Limb (tissue), 2 donors: ENCODE measurements at regions not wholly inside any gene's neighbourhood (a gene's known extent, or its start where the extent isn't known, plus 50 kb on each side); places are given as distances from the start of the nearest gene placed in this dataset.
A peak's percentile ranks its signal among the peaks of the same experiment; 100 is the strongest.
"Not testable (repeated sequence)": the region's sequence is repeated elsewhere in the genome, so short reads cannot be mapped to it uniquely, and the experiment has no call there.

Experiments
- DNase-seq, 2 donors: peaks; one replicate each; pipeline ENCODE4 v3.0.0-alpha.2; 2016; ENCODE audit errors: extremely low spot score in 2 of 2

DNA sequence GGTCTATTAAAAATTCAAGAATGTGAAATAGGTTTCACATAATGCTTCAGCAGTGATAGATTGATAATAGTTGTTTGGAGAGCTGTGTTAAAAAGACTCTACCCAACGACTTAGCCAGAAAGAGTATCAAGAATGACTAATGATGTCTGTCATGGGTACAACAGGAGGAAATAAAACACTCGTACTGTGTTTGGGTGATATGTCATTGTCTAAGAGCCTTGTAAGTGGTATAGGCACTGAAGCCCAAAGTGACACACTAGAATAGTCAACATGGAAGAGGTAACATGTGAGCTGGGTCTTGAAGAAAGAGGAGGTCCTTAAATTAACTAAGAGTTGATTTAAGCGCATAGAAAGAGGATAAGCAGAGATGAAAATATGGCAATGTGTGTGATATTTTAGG is 471.8 kb upstream of the MAN1A1 start:
- no peak for DNase-seq

DNA sequence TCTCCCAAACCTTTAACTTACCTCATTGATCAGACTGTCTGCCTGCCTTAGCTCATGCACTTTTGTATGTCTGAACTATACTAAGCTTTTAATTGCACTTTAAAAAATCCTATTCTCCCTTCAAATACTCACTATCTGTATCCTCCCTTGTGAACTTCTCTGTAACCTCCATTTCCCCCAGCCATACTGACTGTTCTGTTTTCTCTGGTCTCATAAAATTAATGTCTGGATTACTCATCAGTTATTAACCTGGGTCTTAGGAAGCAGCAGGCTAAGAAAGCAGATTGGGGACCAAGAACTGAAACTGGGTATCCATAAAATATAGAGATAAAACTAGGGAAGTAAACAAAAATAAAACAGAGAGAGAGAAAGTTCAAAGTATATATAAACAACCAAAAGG is 469.3 kb upstream of the MAN1A1 start:
- no peak for DNase-seq

DNA sequence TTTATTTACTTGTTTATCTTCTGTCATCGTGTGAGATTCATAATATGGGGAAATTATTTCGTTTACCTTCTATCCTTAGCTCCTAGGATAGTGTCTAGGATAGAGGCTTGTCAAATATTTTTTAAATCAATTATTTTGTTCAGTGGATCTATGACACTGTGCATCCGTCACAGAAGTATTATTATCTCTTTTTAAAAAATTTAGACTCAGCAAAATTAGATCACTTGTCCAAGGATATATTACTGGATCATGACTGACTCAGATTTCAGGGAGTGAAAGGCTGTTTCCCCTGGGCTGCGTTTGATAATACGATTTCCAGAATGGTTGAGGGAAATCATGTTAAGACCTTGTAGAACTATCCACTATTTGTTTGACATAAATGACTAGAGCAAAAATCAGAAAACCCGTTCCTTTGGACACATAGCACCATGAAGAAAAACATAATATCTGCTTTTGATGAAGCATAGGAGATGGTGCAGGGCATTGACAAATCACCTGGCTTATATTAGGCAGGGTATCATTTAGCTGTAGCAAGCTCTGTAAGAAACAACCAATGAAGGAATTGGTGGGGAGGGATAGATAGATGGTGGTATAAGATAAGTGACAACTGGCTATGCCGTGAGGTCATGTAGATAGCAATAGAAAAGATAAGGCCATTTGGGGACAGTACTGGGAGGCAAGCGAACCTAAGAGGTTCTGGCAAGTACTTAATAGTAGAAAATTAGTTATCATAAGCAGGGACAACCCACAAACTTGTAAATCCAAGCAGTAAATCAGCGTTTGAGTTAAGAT is 465.2 kb upstream of the MAN1A1 start:
- DNase-seq = no peak

DNA sequence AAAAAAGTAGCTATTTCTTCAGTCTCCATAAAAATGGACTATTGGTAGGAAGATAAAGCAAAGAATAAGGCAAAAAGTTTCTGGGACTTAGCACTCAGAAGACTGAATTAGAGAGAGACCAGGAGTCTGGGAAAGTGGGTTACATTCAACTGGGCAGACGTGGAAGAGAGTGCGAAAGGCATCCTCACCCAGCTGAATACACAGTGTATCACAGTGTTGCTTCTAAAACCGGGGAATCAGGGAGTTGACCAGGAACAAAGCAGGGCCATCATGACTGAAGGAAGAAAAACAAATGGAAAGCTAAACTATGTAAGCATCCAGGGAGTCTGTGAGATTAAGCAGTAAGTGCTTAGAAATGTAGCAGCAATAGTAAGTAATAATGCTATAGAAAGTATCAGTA is 452.9 kb upstream of the MAN1A1 start:
- no peak for DNase-seq

DNA sequence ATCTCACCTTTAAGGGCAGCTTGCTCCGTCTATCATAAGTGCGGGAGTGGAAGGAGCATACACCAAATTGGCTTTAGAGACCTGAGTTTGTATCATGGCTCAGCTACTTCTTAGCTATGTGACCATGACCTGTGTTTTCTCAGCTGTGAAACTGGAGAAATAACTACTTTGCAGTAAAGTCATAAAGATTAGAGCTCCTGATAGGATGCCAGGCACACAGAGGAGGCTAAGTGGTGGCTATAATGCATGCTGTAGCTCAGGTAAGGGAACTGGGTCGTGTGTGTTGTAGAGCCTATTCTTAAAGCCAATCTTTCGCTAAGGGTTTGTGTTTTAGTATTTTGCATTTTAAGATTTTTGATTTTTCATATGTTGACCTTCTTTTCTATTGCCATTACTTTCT is 451.5 kb upstream of the MAN1A1 start:
- DNase-seq = no peak

DNA sequence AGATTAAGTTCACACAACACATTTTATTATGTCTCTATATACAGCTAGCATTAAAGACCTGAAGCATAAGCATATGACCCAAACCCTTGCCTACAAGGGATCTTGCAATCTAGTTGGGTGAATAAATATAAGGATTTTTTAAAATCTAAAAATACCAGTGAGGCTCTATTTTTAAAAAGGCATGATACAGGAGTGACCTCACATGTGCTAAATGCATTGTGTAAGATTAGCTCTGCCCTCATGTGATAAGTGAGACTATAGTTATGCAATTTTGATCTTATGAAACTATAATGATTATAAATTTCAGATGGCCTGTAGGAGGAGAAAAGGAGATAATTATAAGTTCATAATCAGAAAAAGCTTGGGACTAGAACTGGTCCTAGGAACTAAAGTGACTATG is 451.0 kb upstream of the MAN1A1 start:
- DNase-seq = no peak

DNA sequence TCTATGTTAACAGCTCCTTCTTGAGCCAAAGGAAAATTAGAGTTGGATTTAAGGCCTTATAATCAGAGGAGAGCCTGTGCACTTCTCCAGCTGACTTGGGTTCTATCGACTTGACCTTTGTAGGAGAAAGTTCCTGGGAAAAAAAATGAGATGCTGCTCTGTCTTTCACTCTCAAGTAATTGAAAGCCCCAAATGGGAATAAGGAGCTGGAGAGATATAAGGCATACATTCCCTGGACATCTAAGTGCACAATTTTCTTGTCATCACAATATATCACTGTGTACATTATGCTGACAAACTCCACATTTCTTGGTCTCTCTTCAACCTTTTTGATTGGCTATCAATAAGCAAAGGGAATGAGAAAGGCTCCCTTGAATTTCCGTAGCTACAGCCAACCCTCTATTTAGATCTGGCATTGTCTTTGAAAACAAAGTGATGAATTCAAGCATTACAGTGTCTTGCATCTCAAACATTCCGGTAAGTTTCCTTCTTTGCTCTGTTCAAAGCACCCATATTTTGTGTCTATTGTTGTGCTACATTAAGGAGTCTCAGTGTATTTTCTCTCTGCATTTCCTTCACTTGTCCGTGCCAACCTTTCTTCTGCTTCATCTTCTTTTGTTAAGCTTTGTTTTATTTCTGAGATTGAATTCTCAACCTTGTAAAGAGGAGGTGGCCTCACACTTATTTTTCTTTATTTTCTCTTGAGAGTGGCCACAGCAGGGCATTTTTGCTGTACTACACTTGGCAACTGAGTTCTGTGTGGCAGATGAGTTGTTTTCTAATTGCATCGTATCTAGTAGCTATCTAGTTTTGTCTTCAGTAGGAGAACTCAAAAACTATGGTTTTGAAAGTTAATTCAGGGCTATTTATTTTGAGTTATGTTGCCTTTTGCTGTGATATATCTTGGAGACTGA is 450.3 kb upstream of the MAN1A1 start:
- DNase-seq = no peak

DNA sequence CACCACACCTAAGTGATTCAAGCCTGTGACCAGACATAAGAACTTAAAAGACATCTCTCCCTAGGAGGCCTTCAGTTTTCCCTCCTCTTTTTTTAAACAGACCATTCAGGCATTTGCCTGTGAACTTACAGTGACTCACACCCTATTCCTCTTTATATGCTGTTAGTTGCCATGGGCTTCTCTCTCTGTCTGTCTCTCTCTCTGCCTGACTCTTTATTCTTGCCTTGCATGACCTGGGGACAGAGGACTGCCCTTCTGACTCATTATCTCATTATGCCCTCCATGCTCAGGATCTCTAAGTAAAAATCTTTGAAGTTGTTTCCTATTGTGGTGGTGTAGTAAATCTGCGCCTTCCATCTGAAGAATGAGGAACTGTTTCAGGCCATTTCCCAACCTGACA is 442.2 kb upstream of the MAN1A1 start:
- DNase-seq = no peak

DNA sequence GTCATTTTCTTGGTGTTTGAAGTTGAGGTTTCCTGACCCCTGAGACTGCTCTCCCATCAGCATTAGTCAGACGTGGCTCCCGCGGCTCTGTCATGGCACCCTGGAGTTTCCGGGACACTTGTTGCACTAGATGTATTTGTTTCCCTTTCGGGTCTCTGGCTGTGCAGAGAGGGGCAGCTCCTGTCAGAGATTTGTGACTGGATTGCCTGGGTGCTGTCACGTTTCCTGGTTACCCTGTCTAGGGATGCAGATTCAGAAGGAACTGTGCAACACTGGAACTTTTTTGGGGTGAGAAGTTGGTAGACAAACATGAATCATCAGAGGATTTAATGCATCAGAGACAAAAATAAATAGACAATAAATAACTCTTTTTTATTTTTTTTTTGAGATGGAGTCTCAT is 431.8 kb upstream of the MAN1A1 start:
- no peak for DNase-seq

DNA sequence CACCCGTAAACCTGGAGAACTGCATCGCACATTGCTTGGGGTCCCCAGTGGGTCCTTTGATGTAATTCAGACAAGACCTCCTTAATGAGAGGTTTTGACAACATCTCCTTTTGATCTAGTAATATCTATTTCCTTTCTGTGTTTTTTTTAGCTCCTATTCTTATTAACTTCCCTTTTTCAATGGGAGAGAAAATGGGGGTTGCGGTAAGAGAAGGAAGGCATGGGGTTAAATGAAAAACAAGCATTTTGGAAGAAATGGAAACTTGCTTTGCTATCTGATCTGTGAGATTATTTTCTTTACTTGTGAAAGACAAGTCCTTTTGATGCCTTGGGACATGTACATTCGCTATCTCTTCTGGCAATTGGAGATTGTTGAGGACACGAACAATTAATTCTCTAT is 418.6 kb upstream of the MAN1A1 start:
- DNase-seq = no peak

DNA sequence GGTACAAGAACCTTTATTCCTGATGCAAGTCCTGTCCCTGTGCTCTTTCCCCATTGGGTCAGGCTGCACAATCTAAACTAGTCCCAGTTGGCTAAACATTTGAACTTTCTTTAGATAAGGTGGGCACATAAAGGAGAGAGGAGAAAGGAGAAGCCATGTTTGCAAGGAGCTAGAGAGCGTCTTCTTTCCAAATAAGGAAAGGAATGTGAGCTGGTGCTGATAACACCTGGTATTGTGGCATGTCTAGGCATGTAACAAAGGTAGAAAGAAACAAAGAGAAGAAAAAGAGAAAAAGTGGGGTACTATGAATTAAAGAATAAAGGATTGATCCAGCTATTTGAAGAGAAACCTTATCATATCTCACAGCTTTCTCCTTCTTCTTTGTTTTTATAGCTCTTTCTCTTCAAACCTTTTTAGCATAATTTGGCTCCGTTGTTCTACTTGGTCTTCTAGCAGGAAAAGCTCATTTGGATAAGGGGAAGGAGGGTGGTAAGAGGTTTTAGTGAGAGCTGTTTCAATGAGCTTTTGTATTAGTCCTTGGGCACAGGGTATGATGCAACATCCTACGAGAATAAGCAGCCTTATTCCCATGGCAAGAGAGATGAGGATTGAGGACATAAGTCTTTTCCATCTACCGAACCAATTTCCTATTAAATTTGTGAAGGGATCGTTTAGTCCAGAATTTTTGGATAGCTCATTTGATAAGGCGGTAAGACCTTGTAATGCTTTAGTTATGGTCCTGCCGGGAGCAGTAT is 415.5 kb upstream of the MAN1A1 start:
- DNase-seq = no peak

DNA sequence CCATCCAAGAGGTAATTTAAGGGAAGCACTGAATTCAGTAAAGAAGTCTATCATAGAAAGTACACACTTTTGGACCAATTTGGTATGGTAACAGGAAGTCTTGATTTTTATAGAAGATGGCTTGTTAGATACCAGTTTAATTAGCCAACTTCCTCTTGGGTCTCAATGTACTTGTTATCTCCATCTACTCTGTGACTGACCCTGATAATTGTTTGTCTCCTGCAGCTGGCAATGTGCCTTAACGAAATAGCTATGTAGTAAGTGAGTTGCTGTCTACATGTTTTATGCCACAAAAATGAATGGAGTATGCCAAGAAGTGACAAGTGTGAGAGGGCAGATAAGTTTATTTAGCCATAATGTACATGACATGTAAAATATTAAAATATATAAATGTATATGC is 410.5 kb upstream of the MAN1A1 start:
- DNase-seq = no peak

DNA sequence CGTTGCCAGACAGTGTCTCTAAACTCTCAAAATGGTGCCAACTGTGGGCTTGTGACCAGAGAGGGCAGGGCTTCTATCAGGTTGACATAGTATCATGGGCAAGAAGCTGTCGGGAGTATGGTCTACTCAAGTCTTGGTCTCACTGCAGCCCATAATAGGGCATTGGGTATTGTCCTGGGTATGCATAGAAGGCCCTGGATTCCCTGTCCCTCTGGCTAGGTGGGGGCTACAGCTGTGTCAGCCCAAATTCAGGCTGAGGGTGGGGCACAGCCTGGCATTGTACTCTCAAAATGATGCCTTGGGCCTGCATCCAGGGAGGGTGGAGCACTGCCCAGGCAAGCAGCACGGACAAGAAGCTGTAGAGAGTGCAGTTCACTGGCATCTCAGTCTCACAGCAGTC is 408.8 kb upstream of the MAN1A1 start:
- no peak for DNase-seq

DNA sequence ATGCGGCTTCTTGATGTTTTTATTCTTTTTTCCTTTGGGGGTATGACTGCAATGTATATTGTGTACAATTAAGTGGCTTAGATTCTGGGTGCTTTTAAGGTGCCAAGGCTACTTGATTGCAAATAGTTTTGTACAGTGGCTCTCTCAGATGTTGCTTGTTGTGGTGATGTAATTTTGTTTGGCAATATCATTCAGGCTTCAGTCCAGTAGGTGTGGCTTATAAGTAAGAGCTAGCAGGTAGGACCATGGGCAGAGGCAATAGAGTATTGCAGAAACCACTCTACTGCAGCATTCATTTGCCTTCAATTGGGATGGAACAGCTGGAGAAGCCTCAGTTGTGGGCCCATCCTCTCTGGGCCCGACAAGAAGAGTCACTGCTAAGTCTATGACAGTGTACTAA is 407.9 kb upstream of the MAN1A1 start:
- no peak for DNase-seq

DNA sequence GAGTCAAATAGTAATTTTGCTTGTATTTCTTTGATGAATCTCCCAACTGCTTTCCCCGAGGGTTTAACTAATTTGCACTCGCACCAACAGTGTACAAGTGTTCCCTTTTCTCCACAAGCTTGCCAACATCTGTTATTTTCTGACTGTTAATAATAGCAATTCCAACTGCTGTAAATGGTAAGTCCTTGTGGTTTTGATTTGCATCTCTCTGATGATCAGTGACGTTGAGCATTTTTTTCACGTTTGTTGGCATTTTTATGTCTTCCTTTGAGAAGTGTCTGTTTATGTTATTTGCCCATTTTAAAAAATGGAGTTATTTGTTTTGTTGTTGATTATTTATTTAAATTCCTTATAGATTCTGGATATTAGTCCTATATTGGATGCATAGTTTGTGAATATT is 399.8 kb upstream of the MAN1A1 start:
- no peak for DNase-seq

DNA sequence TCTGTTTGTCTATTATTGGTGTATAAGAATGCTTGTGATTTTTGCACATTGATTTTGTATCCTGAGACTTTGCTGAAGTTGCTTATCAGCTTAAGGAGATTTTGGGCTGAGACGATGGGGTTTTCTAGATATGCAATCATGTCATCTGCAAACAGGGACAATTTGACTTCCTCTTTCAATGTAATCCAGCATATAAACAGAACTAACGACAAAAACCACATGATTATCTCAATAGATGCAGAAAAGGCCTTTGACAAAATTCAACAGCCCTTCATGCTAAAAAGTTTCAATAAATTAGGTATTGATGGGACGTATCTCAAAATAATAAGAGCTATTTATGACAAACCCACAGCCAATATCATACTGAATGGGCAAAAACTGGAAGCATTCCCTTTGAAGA is 399.0 kb upstream of the MAN1A1 start:
- not testable (repeated sequence) for DNase-seq

DNA sequence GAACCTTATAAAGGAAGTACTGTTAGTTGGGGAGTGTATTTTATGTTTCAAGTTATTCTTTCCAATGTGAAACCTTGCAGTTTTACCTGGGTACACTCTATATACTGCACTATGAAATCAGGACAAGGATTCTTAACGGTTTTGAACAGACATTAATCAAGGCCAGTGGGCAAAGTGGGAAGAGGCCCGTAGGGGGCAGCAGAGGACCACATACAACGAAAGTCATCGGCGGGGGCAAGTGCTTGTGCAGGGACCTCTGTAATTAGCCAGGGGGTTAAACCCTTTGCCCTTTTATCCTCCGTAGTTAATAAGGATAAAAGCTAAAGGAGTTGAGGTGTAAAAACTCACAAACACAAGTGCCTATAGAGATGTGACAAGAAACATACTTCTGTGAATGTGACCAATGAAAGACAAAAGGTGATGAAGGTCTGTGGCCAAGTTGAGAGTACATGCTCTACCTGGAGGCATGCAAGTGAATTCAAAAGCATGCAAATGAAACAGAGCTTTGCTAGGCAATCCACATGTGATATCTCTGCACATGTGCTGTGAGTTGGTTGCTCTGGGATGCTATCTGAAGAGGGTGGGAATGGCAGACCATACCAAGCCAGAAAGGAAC is 392.7 kb upstream of the MAN1A1 start:
- peak; percentile 20 to 67 for DNase-seq

DNA sequence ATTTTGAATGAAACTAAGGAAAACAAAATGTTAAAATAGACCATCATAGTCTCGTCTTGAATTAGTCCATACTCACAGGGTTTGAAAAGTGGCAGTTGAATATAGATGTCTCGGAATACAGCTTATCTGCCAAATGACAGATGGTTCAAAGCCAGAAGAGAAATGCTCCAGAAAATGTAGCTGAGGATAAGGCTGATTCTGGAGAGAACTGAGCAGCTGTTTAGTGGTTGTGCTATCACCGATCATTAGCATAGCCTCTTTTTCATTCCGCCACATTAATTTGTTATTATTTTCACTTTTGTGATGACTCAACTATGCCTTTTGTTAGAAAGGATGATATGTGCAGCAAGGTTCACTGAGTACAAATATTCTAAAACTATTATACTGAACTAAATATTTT is 390.2 kb upstream of the MAN1A1 start:
- no peak for DNase-seq

DNA sequence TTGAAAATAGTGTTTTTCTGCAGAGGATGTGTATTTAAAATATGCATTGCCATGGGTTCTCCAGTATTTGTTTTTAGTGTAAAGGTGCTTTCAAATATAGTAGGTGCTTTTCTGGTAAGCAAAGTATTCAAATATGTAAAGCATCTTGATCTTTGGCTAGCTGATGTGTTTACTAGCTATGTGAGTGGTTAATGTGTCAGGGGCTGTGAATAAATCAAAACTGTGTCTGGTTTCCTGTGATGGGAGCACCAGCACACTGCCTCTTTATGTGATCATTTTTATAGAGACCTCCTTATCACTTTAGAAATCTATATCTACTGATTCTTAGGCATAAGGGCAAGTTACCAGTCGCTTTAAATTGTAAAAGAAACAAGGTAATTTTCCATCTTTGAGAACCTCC is 388.9 kb upstream of the MAN1A1 start:
- DNase-seq = no peak

DNA sequence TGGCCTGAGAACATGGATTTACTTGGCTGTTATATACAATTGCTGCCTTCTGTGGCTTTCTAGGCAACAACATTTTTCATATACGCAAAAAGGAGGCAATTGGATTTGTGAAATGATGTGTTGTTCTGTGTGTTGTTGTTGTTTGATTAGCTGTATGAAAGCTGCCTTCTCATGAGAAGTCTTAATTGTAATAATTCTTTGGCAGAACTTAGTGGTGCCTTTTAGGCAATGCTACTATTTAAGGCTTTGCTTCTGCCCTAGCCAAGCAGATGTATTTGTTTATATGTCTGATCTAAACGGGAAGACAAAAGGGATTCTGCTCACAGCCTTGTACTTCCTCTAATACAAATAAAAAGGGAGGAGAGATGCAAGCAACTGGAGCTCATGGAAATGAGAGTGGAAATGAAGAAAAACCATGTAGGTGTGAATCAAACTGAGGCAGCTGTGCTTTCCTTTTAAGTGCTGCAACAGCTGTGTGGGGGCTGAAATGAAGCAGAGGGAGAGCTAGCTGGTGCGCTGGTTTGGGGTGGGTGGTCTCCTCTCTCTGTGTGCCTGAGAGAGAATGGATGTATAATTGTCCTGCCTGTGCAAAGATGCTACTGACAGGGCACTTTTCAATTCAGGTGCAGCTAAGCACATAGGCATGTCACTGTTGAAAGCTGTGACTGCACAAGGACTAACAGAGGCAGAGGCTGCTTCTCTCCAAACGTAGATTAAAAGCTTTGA is 386.9 kb upstream of the MAN1A1 start:
- no peak for DNase-seq

DNA sequence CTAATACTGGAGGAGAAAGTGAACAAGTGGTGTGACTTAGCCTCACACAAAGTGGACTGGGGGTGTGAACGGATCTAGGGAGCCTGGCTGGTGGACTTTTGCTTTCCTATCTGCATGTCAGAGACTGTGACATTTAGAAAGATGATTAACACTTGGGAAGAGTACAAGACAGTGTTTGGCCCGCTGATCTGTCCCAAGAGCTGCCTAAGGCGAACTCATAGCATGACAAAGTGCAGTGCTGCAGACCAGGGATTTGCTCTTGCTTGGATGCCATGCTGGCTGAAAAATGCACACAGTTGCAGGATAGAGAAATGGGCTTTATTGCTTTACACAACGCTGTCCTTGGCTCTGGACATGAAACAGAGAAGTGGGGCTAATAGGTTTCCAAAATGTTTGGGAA is 386.0 kb upstream of the MAN1A1 start:
- DNase-seq = no peak
